HG03108 (cell line): ENCODE measurements at regions not wholly inside any gene's neighbourhood (a gene's known extent, or its start where the extent isn't known, plus 50 kb on each side); places are given as distances from the start of the nearest gene placed in this dataset.
A peak's percentile ranks its signal among the peaks of the same experiment; 100 is the strongest.
"Not testable (repeated sequence)": the region's sequence is repeated elsewhere in the genome, so short reads cannot be mapped to it uniquely, and the experiment has no call there.

ENCODE experiments used
- ATAC-seq: cut with Tn5 transposase; IDR thresholded peaks from one replicate; pipeline ENCODE4 v1.9.1; 2021; ENCODE audit warnings: moderate library complexity; ENCODE audit not compliant: unreplicated experiment

- not testable (repeated sequence) for ATAC-seq
These were observed 150.2 kb upstream of the FBXL17 start for GRCh38 chr5:108532129-108532445.

- no peak for ATAC-seq
These were observed 149.7 kb upstream of the FBXL17 start for GRCh38 chr5:108531367-108532128.

- no peak for ATAC-seq
These were observed 148.8 kb upstream of the FBXL17 start for GRCh38 chr5:108530706-108531105.

- ATAC-seq: no peak
These were observed 147.5 kb upstream of the FBXL17 start for GRCh38 chr5:108529381-108529780.

GRCh38 chr5:108528655-108529054, 146.8 kb upstream of the FBXL17 start:
- no peak for ATAC-seq

GRCh38 chr5:108524564-108524963, 142.7 kb upstream of the FBXL17 start:
- ATAC-seq: no peak

GRCh38 chr5:108523360-108523759, 141.5 kb upstream of the FBXL17 start:
- no peak for ATAC-seq

GRCh38 chr5:108521841-108522506, 140.1 kb upstream of the FBXL17 start:
- peak; percentile 43 for ATAC-seq

- ATAC-seq: peak; percentile 85
These were observed 139.3 kb upstream of the FBXL17 start for GRCh38 chr5:108521011-108521700.

GRCh38 chr5:108516785-108517184, 134.9 kb upstream of the FBXL17 start:
- ATAC-seq: no peak

GRCh38 chr5:108515517-108516105, 133.7 kb upstream of the FBXL17 start:
- ATAC-seq: no peak

GRCh38 chr5:108508979-108509378, 127.1 kb upstream of the FBXL17 start:
- no peak for ATAC-seq

- ATAC-seq: no peak
These were observed 125.7 kb upstream of the FBXL17 start for GRCh38 chr5:108507631-108508030.

- ATAC-seq: no peak
These were observed 123.7 kb upstream of the FBXL17 start for GRCh38 chr5:108505608-108506007.

- no peak for ATAC-seq
These were observed 123.1 kb upstream of the FBXL17 start for GRCh38 chr5:108504974-108505373.

GRCh38 chr5:108503986-108504385, 122.1 kb upstream of the FBXL17 start:
- ATAC-seq: no peak

- ATAC-seq: not testable (repeated sequence)
These were observed 113.7 kb upstream of the FBXL17 start for GRCh38 chr5:108495615-108496014.

GRCh38 chr5:108487951-108488350, 106.1 kb upstream of the FBXL17 start:
- ATAC-seq: no peak

- no peak for ATAC-seq
These were observed 102.1 kb upstream of the FBXL17 start for GRCh38 chr5:108484035-108484434.

- no peak for ATAC-seq
These were observed 99.5 kb upstream of the FBXL17 start for GRCh38 chr5:108481355-108481931.

GRCh38 chr5:108472237-108472636, 90.3 kb upstream of the FBXL17 start:
- ATAC-seq: no peak
